ENCODE measurements at regions not wholly inside any gene's neighbourhood (a gene's known extent, or its start where the extent isn't known, plus 50 kb on each side); places are given as distances from the start of the nearest gene placed in this dataset.
"Not testable (repeated sequence)": the region's sequence is repeated elsewhere in the genome, so short reads cannot be mapped to it uniquely, and the experiment has no call there.

DNA sequence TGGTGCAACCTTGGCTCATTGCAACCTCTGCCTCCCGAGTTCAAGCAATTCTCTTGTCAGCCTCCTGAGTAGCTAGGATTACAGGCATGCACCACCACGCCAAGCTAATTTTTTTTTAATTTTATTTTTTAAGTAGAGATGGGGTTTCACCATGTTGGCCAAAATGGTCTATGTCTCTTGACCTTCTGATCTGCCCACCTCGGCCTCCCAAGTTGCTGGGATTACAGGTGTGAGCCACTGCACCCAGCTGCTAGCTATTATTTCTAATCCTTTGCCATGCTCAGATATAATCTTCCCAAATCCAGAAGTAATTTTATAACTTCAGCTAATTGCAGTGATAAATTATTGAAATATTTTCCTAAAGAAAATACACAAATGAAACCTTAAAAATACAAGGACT, 305.1 kb upstream of the OR11H12 start:
- 63 to 71% (median 65%) methylated on average over 2 of the region's 3 CpGs for WGBS, 3 donors
- H3K27me3 ChIP-seq (ENCODE audit: insufficient read depth in 3 of 3, low read length in 2 of 3); H3K4me3 ChIP-seq; H3K27ac ChIP-seq; ATAC-seq; H3K4me1 ChIP-seq; H3K9me3 ChIP-seq; intact Hi-C loops (cut with DNase I); H3K36me3 ChIP-seq (ENCODE audit: insufficient read depth in 1 of 2, low read depth in 1 of 2); DNase-seq: not testable (repeated sequence)

DNA sequence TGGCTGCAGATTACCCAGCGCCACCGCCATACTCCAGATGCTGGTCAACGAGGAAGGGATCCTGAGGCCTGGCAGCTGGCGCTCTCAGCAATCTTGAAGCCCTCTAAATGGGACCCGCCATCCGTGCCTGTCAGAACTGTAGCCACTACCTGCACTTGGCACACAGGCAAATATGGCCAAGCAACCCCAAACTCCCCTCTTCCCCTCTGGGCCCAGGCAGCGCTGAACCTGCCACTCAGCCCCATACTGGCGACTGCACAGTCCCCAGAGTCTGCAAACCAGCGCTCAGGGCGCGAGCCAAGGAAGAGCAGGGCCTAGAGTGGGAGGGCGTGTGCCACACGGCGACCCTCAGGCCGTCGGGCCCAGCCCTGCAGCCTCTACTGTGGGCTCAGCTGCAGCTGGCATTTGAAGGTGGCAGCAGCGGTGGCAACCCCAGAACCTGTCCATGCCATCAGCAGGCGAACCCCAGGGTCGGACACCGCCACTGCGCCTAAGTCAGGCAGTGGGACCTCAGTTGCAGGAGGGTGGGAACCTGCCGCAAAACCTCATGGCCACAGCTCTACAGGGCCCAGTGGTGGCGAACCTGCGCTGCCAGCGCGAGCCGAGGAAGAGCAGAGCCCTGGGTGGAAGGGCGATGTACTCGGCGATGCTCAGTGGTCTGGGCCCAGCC, 268.4 kb upstream of the OR11H12 start:
- H3K4me3 ChIP-seq; intact Hi-C loops (cut with DNase I); H3K4me1 ChIP-seq; H3K27ac ChIP-seq; H3K27me3 ChIP-seq (ENCODE audit: insufficient read depth in 3 of 3, low read length in 2 of 3); ATAC-seq; H3K36me3 ChIP-seq (ENCODE audit: insufficient read depth in 1 of 2, low read depth in 1 of 2); H3K9me3 ChIP-seq: not testable (repeated sequence)
- DNase-seq, result peak in 1 of 2 donors; percentile 4
- 80 to 84% (median 83%) methylated on average over 9 to 16 of the region's 30 CpGs for WGBS, 3 donors

DNA sequence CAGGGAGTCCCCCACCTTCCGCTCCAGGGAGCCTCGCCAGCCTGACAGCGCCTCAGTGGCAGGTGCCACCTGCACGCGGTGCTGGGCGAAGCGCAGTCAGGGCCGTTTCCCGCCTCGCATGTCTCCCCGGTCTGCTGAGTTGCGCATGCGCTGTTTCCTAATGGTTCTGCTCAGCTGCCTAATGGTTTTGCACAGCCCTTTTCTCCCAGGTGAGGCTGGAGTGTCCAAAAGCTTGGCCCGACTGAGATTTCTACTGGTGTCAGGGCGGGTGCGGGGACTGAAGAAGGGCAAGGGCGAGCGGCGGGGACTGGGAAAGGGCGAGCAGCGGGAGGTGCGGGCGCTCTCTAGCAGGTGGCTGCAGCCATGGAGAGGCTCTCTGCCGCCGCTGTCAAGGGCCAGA, 267.6 kb upstream of the OR11H12 start:
- 83 to 90% (median 90%) methylated on average over 22 to 25 of the region's 25 CpGs for WGBS, 3 donors
- ATAC-seq; H3K9me3 ChIP-seq; H3K4me1 ChIP-seq; H3K27me3 ChIP-seq (ENCODE audit: insufficient read depth in 3 of 3, low read length in 2 of 3); H3K36me3 ChIP-seq (ENCODE audit: insufficient read depth in 1 of 2, low read depth in 1 of 2); H3K27ac ChIP-seq; H3K4me3 ChIP-seq; intact Hi-C loops (cut with DNase I): not testable (repeated sequence)
- DNase-seq, result peak; percentile 5 to 44

DNA sequence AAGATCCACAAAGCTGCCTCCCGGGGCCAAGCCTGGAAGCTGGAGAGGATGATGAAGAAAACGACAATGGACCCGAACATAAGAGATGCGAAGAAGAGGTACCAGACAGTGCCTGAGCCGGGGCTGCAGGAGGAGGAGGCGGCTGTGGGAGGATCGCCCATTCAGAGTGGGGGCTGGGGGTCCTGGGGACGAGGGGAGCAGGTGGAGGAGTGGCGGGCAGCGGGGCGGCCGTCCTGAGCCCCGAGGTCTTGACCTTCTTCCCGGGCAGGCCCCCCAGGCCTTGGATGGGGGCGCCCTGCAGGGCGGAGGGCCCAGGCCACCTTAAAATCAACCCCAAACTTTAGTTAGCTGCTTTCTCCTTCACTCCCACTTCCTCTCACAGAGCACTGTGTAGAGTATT, 267.1 kb upstream of the OR11H12 start:
- H3K4me1 ChIP-seq; H3K36me3 ChIP-seq (ENCODE audit: insufficient read depth in 1 of 2, low read depth in 1 of 2); H3K27me3 ChIP-seq (ENCODE audit: insufficient read depth in 3 of 3, low read length in 2 of 3); H3K4me3 ChIP-seq; H3K27ac ChIP-seq; intact Hi-C loops (cut with DNase I); ATAC-seq; H3K9me3 ChIP-seq: not testable (repeated sequence)
- peak in 1 of 2 donors; percentile 5 for DNase-seq
- WGBS, 3 donors, result 68 to 78% (median 78%) methylated on average over 6 to 14 of the region's 16 CpGs
